Stimulated activated CD8-positive, alpha-beta memory T cell treated with anti-CD3 and anti-CD28 coated beads, Interleukin-12 subunit alpha, Interleukin-12 subunit beta, amount 100 ng/mL, for 24 hours (primary cell): ENCODE measurements at regions not wholly inside any gene's neighbourhood (a gene's known extent, or its start where the extent isn't known, plus 50 kb on each side); places are given as distances from the start of the nearest gene placed in this dataset.

ENCODE experiments used
- DNase-seq: peaks from one replicate; pipeline ENCODE4 v3.0.0-alpha.2; 2020; ENCODE audit errors: extremely low read depth

GRCh38 chr1:55276671-55277376, 61.7 kb upstream of the USP24 start:
- DNase-seq: no peak

- no peak for DNase-seq
Observed at GRCh38 chr1:55275941-55276341, 60.8 kb upstream of the USP24 start.

- no peak for DNase-seq
Observed at GRCh38 chr1:55275151-55275748, 60.1 kb upstream of the USP24 start.

GRCh38 chr1:55272994-55273393, 57.8 kb upstream of the USP24 start:
- DNase-seq: no peak
